GM23338 (cell line): ENCODE measurements at regions not wholly inside any gene's neighbourhood (a gene's known extent, or its start where the extent isn't known, plus 50 kb on each side); places are given as distances from the start of the nearest gene placed in this dataset.

Experiments used
- ATAC-seq: fragments of 200-7000 bp; cut with Tn5 transposase; 3 replicates; pipeline ENCODE4 v1.9.1; 2020
- DNase-seq: peaks from one replicate; pipeline ENCODE4 v3.0.0-alpha.2; 2015; ENCODE audit warnings: low spot score
- H2AFZ ChIP-seq: fragments of 200-600 bp; sonication (generic); 2 replicates; pipeline ENCODE4 v1.8.0; 2016; ENCODE audit warnings: antibody characterized with exemption, mild to moderate bottlenecking, moderate library complexity
- H3F3A ChIP-seq: fragments of 200-600 bp; sonication (generic); replicated peaks from 2 replicates; pipeline ENCODE4 v1.8.0; 2017; ENCODE audit warnings: antibody characterized with exemption, mixed run types, low read depth
- H3K27ac ChIP-seq: fragments of 200-600 bp; sonication (generic); 2 replicates; pipeline ENCODE4 v1.6.1; 2016; ENCODE audit warnings: low read depth
- H3K27me3 ChIP-seq: fragments of 200-600 bp; sonication (generic); 2 replicates; pipeline ENCODE4 v1.8.0; 2016; ENCODE audit warnings: mild to moderate bottlenecking, mixed run types, moderate library complexity; ENCODE audit not compliant: insufficient read depth
- H3K36me3 ChIP-seq: fragments of 200-600 bp; sonication (generic); 2 replicates; pipeline ENCODE4 v1.8.0; 2016; ENCODE audit warnings: mild to moderate bottlenecking; ENCODE audit not compliant: insufficient read depth
- H3K4me1 ChIP-seq: fragments of 200-600 bp; sonication (generic); 2 replicates; pipeline ENCODE4 v1.8.0; 2016; ENCODE audit warnings: mild to moderate bottlenecking, moderate library complexity; ENCODE audit not compliant: insufficient read depth
- H3K4me2 ChIP-seq: fragments of 200-600 bp; sonication (generic); 2 replicates; pipeline ENCODE4 v1.7.1; 2017; ENCODE audit warnings: mixed run types
- H3K4me3 ChIP-seq: fragments of 200-600 bp; sonication (generic); 2 replicates; pipeline ENCODE4 v1.6.1; 2016; ENCODE audit warnings: mixed run types
- H3K79me2 ChIP-seq: fragments of 200-600 bp; sonication (generic); replicated peaks from 2 replicates; pipeline ENCODE4 v1.8.0; 2017; ENCODE audit warnings: mild to moderate bottlenecking; ENCODE audit not compliant: insufficient read depth
- H3K9me2 ChIP-seq: fragments of 200-600 bp; sonication (generic); 2 replicates; pipeline ENCODE4 v1.8.0; 2017; ENCODE audit not compliant: insufficient read depth
- H4K20me1 ChIP-seq: fragments of 200-600 bp; sonication (generic); replicated peaks from 2 replicates; pipeline ENCODE4 v1.8.0; 2017; ENCODE audit warnings: mild to moderate bottlenecking; ENCODE audit not compliant: insufficient read depth
- H3K27ac Mint-ChIP-seq: 2 replicates; pipeline ENCODE4 v1.8.0; 2020; ENCODE audit warnings: inconsistent platforms, mild to moderate bottlenecking, moderate library complexity, mixed read lengths
- H3K27me3 Mint-ChIP-seq: 3 replicates; pipeline ENCODE4 v1.8.0; 2022; ENCODE audit warnings: low read depth, mild to moderate bottlenecking, moderate library complexity, mixed read lengths, inconsistent platforms; ENCODE audit not compliant: insufficient read depth, poor library complexity
- H3K36me3 Mint-ChIP-seq: 3 replicates; pipeline ENCODE4 v1.8.0; 2021; ENCODE audit warnings: low read depth, mild to moderate bottlenecking, inconsistent platforms, moderate library complexity, mixed read lengths
- H3K4me1 Mint-ChIP-seq: 3 replicates; pipeline ENCODE4 v1.8.0; 2020; ENCODE audit warnings: mild to moderate bottlenecking, inconsistent platforms, mixed read lengths
- H3K4me3 Mint-ChIP-seq: 3 replicates; pipeline ENCODE4 v1.8.0; 2021; ENCODE audit warnings: moderate library complexity, mild to moderate bottlenecking, inconsistent platforms, mixed read lengths
- H3K9me3 Mint-ChIP-seq: 3 replicates; pipeline ENCODE4 v1.8.0; 2020; ENCODE audit warnings: moderate library complexity, mild to moderate bottlenecking, inconsistent platforms, mixed read lengths
- CREB1 ChIP-seq: fragments of 250-450 bp; sonication (Bioruptor Pico); IDR thresholded peaks from 2 replicates; pipeline ENCODE4 v1.5.0; 2020; ENCODE audit warnings: low read depth, mild to moderate bottlenecking, moderate library complexity
- EZH2 ChIP-seq: fragments of 200-600 bp; sonication (generic); IDR thresholded peaks from one replicate; pipeline ENCODE4 v1.8.0; 2017; ENCODE audit warnings: antibody characterized with exemption, mild to moderate bottlenecking, low read depth; ENCODE audit not compliant: unreplicated experiment
- EZH2phosphoT487 ChIP-seq: fragments of 200-600 bp; sonication (generic); IDR thresholded peaks from one replicate; pipeline ENCODE4 v1.8.1; 2018; ENCODE audit warnings: antibody characterized with exemption; ENCODE audit not compliant: unreplicated experiment
- JUNB ChIP-seq: IDR thresholded peaks from one replicate; pipeline ENCODE4 v1.6.1; 2016; ENCODE audit warnings: antibody characterized with exemption; ENCODE audit not compliant: unreplicated experiment
- NANOG ChIP-seq: IDR thresholded peaks from 2 replicates; pipeline ENCODE4 v1.6.1; 2016; ENCODE audit warnings: antibody characterized with exemption, borderline replicate concordance
- POLR2AphosphoS5 ChIP-seq: IDR thresholded peaks from 2 replicates; pipeline ENCODE4 v1.6.1; 2016; ENCODE audit warnings: antibody characterized with exemption, low read depth
- STAT1 ChIP-seq: IDR thresholded peaks from one replicate; pipeline ENCODE4 v1.6.1; 2016; ENCODE audit warnings: antibody characterized with exemption; ENCODE audit not compliant: unreplicated experiment
- ZNF114 ChIP-seq: fragments of 250-450 bp; sonication (Bioruptor Pico); IDR thresholded peaks from 2 replicates; pipeline ENCODE4 v1.5.0; 2020; ENCODE audit warnings: mild to moderate bottlenecking, moderate library complexity
- ZNF331 ChIP-seq: fragments of 250-450 bp; sonication (Bioruptor Pico); IDR thresholded peaks from 2 replicates; pipeline ENCODE4 v1.5.0; 2020; ENCODE audit warnings: low read depth, mild to moderate bottlenecking, moderate library complexity
- TF ChIP-seq, protein P1 (sequence below), 2 experiments: fragments of 200-600 bp in 1 of 2; sonication (generic) in 1 of 2; conservative IDR thresholded peaks; 2 replicates each; pipeline versions ENCODE4 v1.5.1 to v1.6.1; 2016 to 2017; ENCODE audit warnings: antibody characterized with exemption in 2 of 2, low read depth in 2 of 2, mild to moderate bottlenecking in 2 of 2, moderate library complexity in 1 of 2
- TF ChIP-seq, protein P2 (sequence below): IDR thresholded peaks from 2 replicates; pipeline ENCODE4 v1.6.1; 2016; ENCODE audit warnings: antibody characterized with exemption
- TF ChIP-seq, protein P3 (sequence below): IDR thresholded peaks from one replicate; pipeline ENCODE4 v1.6.1; 2018; ENCODE audit warnings: antibody characterized with exemption; ENCODE audit not compliant: unreplicated experiment
- TF ChIP-seq, protein P4 (sequence below): fragments of 250-450 bp; sonication (Bioruptor Pico); IDR thresholded peaks from 2 replicates; pipeline ENCODE4 v1.5.0; 2020; ENCODE audit warnings: mild to moderate bottlenecking, moderate library complexity

DNA sequence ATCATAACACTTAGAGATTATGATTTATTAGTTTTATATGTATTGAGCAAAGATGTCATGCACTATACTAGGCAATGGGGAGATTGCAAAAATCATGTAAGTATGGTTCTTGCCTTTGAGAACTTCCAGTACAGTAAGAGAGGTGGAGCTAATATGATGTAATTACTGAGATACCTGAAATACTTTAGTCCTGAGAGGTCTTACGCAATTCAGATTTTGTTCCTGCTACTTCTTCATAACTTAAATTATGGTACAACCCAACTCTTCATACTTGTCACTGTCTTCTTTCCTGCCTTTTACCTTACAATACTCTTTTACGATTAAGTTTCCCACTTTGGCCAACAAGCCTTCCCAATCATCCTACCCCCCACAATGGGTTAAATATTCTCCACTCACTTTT lies 564.2 kb upstream of the PITX2 start (continued):
- TF ChIP-seq CREB1 (CRISPR knock-in tag) (no peak), EZH2 (no peak), ZNF114 (CRISPR knock-in tag) (no peak)

DNA sequence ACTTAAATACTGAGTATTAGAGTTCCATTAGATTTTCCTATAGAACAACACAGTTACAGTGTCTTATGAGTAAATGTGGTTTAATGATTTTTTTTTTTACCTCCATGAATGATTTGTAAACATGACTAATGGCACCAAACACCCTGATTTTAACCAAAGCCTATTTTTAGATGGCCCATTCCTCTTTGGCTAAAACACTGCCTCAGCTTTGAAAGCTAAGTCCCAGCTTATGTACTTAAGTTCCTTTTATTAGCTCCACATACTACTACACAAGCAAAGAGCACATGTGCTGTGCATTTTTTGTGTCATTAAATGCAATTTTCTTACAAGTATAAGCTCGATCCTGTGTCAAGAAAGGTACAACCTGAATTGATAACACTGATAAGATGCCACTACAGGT lies 575.6 kb upstream of the PITX2 start:
- Histone ChIP-seq H3K4me1 (no peaks in the 10 kb centered on the region), H3K4me2 (no peak overlapping the region)
- H3K9me3 Mint-ChIP-seq: peaks cover 2% of the 10 kb centered on the region; the same call in 2 of the 3 replicates

More for the DNA sequence above, 575.6 kb upstream of the PITX2 start:
- Histone ChIP-seq H3K27ac (no peak overlapping the region), H3K9me2 (no peaks in the 10 kb centered on the region), H3F3A (no peaks in the 10 kb centered on the region), H3K79me2 (no peaks in the 10 kb centered on the region), H4K20me1 (no peaks in the 10 kb centered on the region), H2AFZ (no peak overlapping the region), H3K27me3 (no peaks in the 10 kb centered on the region), H3K36me3 (no peaks in the 10 kb centered on the region), H3K4me3 (no peak overlapping the region)
- no peak overlapping the region for H3K27ac Mint-ChIP-seq
- no peaks in the 10 kb centered on the region for H3K27me3 Mint-ChIP-seq
- DNase-seq: no peak
- no peak for TF ChIP-seq POLR2AphosphoS5
- TF ChIP-seq EZH2phosphoT487: no peak
- TF ChIP-seq, protein P1, sequence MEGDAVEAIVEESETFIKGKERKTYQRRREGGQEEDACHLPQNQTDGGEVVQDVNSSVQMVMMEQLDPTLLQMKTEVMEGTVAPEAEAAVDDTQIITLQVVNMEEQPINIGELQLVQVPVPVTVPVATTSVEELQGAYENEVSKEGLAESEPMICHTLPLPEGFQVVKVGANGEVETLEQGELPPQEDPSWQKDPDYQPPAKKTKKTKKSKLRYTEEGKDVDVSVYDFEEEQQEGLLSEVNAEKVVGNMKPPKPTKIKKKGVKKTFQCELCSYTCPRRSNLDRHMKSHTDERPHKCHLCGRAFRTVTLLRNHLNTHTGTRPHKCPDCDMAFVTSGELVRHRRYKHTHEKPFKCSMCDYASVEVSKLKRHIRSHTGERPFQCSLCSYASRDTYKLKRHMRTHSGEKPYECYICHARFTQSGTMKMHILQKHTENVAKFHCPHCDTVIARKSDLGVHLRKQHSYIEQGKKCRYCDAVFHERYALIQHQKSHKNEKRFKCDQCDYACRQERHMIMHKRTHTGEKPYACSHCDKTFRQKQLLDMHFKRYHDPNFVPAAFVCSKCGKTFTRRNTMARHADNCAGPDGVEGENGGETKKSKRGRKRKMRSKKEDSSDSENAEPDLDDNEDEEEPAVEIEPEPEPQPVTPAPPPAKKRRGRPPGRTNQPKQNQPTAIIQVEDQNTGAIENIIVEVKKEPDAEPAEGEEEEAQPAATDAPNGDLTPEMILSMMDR (conservative IDR thresholded peaks at IDR 0.05; ENCODE audit: low read depth in 2 of 2): no peak
- TF ChIP-seq, protein P2, sequence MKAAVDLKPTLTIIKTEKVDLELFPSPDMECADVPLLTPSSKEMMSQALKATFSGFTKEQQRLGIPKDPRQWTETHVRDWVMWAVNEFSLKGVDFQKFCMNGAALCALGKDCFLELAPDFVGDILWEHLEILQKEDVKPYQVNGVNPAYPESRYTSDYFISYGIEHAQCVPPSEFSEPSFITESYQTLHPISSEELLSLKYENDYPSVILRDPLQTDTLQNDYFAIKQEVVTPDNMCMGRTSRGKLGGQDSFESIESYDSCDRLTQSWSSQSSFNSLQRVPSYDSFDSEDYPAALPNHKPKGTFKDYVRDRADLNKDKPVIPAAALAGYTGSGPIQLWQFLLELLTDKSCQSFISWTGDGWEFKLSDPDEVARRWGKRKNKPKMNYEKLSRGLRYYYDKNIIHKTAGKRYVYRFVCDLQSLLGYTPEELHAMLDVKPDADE: no peak
- TF ChIP-seq JUNB: no peak
- TF ChIP-seq, protein P3, sequence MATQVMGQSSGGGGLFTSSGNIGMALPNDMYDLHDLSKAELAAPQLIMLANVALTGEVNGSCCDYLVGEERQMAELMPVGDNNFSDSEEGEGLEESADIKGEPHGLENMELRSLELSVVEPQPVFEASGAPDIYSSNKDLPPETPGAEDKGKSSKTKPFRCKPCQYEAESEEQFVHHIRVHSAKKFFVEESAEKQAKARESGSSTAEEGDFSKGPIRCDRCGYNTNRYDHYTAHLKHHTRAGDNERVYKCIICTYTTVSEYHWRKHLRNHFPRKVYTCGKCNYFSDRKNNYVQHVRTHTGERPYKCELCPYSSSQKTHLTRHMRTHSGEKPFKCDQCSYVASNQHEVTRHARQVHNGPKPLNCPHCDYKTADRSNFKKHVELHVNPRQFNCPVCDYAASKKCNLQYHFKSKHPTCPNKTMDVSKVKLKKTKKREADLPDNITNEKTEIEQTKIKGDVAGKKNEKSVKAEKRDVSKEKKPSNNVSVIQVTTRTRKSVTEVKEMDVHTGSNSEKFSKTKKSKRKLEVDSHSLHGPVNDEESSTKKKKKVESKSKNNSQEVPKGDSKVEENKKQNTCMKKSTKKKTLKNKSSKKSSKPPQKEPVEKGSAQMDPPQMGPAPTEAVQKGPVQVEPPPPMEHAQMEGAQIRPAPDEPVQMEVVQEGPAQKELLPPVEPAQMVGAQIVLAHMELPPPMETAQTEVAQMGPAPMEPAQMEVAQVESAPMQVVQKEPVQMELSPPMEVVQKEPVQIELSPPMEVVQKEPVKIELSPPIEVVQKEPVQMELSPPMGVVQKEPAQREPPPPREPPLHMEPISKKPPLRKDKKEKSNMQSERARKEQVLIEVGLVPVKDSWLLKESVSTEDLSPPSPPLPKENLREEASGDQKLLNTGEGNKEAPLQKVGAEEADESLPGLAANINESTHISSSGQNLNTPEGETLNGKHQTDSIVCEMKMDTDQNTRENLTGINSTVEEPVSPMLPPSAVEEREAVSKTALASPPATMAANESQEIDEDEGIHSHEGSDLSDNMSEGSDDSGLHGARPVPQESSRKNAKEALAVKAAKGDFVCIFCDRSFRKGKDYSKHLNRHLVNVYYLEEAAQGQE: no peak
- TF ChIP-seq CREB1 (CRISPR knock-in tag): no peak
- TF ChIP-seq, protein P4, sequence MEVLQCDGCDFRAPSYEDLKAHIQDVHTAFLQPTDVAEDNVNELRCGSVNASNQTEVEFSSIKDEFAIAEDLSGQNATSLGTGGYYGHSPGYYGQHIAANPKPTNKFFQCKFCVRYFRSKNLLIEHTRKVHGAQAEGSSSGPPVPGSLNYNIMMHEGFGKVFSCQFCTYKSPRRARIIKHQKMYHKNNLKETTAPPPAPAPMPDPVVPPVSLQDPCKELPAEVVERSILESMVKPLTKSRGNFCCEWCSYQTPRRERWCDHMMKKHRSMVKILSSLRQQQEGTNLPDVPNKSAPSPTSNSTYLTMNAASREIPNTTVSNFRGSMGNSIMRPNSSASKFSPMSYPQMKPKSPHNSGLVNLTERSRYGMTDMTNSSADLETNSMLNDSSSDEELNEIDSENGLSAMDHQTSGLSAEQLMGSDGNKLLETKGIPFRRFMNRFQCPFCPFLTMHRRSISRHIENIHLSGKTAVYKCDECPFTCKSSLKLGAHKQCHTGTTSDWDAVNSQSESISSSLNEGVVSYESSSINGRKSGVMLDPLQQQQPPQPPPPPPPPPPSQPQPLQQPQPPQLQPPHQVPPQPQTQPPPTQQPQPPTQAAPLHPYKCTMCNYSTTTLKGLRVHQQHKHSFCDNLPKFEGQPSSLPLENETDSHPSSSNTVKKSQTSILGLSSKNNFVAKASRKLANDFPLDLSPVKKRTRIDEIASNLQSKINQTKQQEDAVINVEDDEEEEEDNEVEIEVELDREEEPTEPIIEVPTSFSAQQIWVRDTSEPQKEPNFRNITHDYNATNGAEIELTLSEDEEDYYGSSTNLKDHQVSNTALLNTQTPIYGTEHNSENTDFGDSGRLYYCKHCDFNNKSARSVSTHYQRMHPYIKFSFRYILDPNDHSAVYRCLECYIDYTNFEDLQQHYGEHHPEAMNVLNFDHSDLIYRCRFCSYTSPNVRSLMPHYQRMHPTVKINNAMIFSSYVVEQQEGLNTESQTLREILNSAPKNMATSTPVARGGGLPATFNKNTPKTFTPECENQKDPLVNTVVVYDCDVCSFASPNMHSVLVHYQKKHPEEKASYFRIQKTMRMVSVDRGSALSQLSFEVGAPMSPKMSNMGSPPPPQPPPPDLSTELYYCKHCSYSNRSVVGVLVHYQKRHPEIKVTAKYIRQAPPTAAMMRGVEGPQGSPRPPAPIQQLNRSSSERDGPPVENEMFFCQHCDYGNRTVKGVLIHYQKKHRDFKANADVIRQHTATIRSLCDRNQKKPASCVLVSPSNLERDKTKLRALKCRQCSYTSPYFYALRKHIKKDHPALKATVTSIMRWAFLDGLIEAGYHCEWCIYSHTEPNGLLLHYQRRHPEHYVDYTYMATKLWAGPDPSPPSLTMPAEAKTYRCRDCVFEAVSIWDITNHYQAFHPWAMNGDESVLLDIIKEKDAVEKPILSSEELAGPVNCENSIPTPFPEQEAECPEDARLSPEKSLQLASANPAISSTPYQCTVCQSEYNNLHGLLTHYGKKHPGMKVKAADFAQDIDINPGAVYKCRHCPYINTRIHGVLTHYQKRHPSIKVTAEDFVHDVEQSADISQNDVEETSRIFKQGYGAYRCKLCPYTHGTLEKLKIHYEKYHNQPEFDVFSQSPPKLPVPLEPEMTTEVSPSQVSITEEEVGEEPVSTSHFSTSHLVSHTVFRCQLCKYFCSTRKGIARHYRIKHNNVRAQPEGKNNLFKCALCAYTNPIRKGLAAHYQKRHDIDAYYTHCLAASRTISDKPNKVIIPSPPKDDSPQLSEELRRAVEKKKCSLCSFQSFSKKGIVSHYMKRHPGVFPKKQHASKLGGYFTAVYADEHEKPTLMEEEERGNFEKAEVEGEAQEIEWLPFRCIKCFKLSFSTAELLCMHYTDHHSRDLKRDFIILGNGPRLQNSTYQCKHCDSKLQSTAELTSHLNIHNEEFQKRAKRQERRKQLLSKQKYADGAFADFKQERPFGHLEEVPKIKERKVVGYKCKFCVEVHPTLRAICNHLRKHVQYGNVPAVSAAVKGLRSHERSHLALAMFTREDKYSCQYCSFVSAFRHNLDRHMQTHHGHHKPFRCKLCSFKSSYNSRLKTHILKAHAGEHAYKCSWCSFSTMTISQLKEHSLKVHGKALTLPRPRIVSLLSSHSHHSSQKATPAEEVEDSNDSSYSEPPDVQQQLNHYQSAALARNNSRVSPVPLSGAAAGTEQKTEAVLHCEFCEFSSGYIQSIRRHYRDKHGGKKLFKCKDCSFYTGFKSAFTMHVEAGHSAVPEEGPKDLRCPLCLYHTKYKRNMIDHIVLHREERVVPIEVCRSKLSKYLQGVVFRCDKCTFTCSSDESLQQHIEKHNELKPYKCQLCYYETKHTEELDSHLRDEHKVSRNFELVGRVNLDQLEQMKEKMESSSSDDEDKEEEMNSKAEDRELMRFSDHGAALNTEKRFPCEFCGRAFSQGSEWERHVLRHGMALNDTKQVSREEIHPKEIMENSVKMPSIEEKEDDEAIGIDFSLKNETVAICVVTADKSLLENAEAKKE (CRISPR knock-in tag): no peak
- no peak for TF ChIP-seq ZNF331 (CRISPR knock-in tag)
- TF ChIP-seq EZH2: no peak
- no peak for TF ChIP-seq NANOG
- no peak for TF ChIP-seq STAT1
- no peak for TF ChIP-seq ZNF114 (CRISPR knock-in tag)
- no peaks in the 10 kb centered on the region for H3K4me1 Mint-ChIP-seq
- no peak for ATAC-seq
- no peaks in the 10 kb centered on the region for H3K36me3 Mint-ChIP-seq
- no peak overlapping the region for H3K4me3 Mint-ChIP-seq
